SIG-M5 treated with dmso at 0.1 percent for 504 hours (cell line): ENCODE measurements at regions not wholly inside any gene's neighbourhood (a gene's known extent, or its start where the extent isn't known, plus 50 kb on each side); places are given as distances from the start of the nearest gene placed in this dataset.

Source experiments
- DNase-seq: peaks from one replicate; lab custom pipeline; 2025; ENCODE audit not compliant: unreplicated experiment; lab: John Stamatoyannopoulos, UW

DNA sequence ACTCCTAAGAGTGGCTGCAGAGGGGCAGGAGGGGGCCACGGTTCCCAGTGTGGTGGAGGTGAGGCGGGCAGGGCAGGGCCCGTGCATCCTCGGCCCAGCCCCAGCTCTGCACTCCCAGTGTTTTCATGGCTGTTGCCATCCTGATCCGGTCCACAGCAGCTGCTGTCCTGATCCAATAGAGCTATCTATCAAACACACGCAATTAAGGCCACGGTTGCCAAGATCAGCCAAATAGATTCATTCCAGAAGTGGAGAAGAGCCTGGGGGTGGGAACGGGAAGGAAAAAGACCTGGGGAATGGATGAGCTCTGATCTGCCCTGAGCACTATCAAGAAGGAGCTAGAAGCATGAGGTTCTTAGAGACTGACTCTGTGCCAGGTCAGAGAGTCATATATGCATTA lies 160.9 kb upstream of the SYT13 start:
- no peak for DNase-seq

DNA sequence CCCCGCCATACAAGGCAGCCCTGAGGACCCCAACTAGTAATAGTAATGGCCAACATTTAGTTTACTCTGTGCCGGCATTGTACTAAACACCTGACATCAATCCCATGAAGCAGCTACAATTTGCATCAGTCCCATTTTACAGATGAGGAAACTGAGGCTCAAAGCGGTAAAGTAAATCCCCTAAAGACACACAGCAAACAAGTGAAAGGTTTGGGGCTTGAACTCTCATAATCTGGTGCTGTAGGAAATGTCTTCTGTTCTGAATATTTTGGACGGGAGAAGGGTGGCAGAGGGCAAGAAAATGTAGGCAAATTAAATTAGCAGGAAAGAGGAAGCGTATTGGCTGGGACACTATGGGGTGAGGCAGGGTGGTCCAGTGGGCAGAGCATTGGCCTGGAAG lies 160.3 kb upstream of the SYT13 start:
- DNase-seq = no peak

- DNase-seq = no peak
These were observed 158.7 kb upstream of the SYT13 start for GRCh38 chr11:45444796-45445195.

- DNase-seq = no peak
These were observed 154.0 kb upstream of the SYT13 start for GRCh38 chr11:45440111-45440510.

DNA sequence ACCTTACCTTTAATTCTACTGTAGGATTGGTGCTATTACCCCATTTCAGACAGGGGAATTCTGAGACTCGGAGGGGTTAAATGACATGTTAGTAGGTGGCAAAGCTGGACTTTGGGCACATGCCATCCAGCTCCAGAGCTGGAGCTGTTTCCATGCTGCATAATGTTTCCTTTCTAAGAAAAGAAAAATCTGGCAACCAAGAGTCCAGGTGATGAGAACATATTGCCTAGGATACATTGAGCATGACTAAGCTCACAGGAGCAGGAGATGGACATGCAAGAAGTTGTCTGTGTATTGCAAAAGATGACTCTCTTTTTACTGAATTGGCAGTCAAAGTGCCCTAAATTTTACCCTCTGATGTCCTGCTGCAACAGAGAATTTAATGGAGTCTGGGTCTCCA lies 150.8 kb upstream of the SYT13 start:
- no peak for DNase-seq

- no peak for DNase-seq
These were observed 150.0 kb upstream of the SYT13 start for GRCh38 chr11:45436118-45436517.

DNA sequence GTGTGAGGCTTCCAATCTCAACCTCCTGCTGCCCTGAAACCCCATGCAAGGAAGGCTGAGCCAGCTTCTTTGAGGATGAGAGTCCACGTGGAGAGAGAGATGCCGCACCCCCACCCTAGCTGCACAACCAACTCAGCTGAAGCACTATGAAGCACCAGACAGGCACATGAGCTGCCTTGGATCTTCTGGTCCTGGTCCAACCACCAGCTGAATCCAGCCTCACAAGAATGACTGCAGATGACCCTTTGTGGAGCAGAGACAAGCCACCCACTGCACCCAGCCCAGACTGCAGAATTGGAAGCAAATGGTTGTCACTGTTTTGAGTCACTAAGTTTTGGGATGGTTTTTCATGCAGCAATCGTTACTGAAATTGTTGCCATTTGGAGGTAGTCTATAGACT lies 149.6 kb upstream of the SYT13 start:
- no peak for DNase-seq

DNA sequence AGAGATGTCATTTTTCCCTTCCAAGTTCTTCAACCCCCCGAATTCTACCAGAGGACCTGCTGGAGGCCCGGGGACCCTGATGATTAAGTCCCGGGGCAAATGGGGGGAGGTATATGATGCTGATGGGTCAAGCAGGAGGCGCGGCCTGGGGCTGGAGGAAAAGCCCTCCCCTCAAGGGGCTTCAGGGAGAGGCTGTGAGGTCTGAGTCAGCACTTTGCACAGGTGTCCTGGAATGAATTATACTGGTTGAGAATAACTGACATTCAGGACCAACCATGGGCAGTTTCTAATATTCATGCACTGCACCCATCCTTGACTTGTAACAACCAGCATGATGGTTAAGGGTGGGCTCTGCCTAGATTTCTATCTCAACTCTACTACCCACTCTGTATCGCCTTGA lies 146.8 kb upstream of the SYT13 start:
- DNase-seq = no peak

- no peak for DNase-seq
These were observed 146.0 kb upstream of the SYT13 start for GRCh38 chr11:45432100-45432499.

GRCh38 chr11:45431046-45432018 lies 145.2 kb upstream of the SYT13 start:
- DNase-seq = no peak

DNA sequence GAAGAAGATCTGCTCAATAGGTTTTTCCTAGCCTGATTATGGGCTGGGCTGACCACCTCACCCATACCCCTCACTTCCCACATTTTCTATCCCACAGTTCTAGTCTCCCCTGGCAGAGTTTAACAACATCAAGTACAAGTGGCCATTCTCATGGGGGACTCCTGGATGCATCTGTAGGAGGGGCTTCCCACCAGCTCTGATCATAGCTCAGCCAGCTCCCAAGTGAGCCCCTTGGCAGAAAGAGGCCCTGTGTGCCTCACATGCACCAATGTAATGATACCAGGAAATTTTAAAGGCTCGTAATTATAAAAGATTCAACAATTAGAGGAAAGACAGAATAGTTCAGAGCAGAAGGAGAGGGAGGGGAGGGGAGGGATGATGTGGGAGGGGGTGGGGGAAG lies 144.2 kb upstream of the SYT13 start:
- no peak for DNase-seq

- no peak for DNase-seq
These were observed 143.6 kb upstream of the SYT13 start for GRCh38 chr11:45429719-45430118.

- no peak for DNase-seq
These were observed 142.5 kb upstream of the SYT13 start for GRCh38 chr11:45428541-45429230.

DNA sequence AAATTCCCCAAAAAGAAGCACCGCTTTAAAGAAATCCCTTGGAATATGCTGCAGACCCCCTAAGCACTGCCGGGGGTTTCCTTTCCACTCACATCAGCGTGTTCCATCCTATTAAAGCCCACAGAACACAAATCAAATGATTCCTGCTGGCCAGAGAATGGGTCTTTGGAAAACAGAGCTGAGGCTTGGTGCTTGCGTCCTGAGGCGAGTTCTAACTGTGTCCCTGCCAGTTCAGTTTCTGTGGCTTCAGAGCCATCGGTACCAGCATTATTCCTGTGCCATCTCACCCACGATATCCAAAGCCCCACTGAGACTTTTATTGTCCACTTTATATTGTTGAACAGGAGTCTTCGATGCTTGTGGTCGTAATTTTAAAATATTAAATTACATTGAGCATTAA lies 142.0 kb upstream of the SYT13 start:
- DNase-seq = no peak

DNA sequence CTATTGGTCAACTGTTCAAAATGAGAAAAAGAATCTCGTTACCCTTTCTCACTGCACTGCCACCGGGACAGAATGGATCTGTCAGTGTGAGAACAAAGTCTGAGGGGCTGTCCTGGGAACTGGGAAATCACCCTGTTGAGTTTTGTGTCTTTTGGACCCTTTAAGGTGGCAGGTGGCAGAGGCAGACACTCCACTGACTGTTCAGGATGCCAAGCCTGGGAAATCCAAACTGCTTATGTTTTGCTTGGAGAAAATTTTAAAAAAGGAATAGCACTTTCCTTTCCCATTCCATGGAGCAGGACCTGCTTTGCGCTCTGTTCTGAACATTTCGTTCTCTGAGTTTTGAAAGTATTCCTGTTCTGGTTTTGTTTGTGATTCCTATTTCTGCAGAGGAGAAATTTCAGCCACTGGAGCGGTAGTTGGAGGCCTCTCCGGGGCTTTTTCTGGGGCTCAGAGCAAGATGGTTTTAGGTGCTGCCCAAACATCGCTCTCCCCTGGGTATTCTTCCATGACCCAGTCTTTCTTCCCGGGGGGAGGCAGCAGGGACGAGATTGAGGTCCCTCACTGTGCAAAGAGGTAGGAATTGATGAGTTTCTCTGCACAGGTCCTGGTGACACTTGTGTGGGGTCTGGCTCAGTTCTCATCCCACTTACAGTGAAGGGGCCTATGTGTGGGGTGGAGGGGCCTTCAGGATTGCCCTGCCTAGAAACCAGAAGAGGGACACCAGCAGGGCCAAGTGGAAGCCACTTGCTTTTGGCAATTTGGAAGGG lies 138.5 kb upstream of the SYT13 start:
- DNase-seq = no peak

DNA sequence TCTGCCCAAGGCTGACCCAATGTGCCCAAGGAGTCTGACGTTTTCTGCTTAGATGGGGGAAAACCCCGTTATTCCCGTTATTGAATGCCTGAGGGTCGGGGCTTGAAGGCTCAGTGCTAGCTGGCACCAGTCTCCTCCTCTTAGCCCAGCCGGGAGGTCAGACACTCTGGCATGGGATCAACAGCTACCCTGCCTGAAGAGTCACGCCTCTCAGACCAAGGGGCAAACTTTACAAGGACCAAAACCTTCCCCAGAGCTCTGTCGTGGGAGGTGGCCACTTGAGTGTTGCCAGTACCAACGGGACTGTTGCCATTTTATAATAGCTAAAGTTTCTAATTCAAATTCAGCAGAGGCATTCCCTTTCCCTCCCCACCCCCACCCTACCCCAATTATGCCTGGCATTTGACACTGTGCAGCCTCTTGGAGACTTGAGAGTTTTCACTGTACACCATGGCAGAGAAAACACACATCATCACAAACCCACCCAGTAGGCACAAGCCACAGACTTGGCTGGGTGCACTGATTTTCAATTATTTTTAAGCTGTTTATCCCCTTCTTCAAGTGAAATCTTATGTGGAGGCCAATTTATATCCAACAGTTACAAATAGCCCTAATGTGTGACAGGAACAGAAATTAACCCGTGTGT lies 137.5 kb upstream of the SYT13 start:
- no peak for DNase-seq

GRCh38 chr11:45423036-45423435 lies 136.9 kb upstream of the SYT13 start:
- DNase-seq = no peak

DNA sequence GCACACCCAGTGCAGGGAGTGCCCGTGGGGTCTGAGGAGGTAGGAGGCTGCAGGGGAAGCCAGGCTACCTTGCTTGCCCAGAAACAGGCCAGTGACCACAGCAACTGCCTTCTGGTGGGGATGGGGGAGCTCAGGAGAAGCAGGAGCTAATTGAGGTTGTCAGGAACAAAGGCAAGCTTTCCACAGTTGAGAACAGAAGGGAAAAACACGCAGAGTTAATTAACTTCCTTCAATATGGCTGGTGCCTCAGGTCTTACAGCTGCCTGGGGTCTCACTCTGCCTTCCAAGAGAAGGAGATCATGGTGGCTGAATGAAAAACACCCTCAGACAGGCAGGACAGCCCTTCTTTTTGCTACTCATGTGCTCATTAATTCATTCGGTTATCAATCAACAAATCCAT lies 127.9 kb upstream of the SYT13 start:
- DNase-seq = no peak

DNA sequence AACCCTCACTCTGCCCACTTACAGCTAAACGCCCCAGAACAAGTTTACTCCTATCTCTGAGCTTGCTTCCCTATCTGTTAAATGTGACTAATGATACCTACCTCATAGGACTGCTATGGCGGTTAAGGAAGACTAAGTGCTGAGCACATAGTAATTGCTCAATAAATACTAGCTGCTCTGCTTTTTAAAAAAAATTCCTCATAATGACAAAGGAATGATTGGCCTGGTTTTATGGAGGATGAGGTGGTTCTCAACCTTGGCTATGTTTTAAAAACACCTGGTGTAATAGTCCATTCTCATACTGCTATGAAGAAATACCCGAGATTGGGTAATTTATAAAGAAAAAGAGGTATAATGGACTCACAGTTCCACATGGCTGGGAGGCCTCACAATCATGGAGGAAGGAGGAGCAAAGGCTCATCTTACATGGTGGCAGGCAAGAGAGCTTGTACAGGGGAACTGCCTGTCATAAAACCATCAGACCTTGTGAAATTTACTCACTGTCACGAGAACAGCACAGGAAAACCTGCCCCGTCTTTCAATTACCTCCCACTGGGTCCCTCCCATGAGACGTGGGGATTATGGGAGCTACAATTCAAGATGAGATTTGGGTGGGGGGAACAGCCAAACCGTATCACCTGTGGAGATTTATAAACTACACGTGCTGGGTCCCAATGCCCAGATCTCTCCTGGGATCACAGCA lies 127.2 kb upstream of the SYT13 start:
- no peak for DNase-seq

- DNase-seq = no peak
These were observed 126.4 kb upstream of the SYT13 start for GRCh38 chr11:45412521-45412920.
